WTC11 (cell line): ENCODE measurements at regions not wholly inside any gene's neighbourhood (a gene's known extent, or its start where the extent isn't known, plus 50 kb on each side); places are given as distances from the start of the nearest gene placed in this dataset.

Source experiments
- ATAC-seq: fragments of 200-7000 bp; cut with Tn5 transposase; 2 replicates; pipeline ENCODE4 v1.10.0; 2021; ENCODE audit warnings: mild to moderate bottlenecking, moderate library complexity
- CTCF ChIA-PET: fragments of 300-600 bp; sonication (Branson Sonifier 250); formaldehyde crosslinking; loops from one replicate; lab custom pipeline; 2021; ENCODE audit warnings: antibody characterized with exemption; lab: Charles Lee
- POLR2A ChIA-PET: fragments of 350-600 bp; sonication (Branson Sonifier 250); formaldehyde crosslinking; loops from one replicate; lab custom pipeline; 2021; ENCODE audit warnings: antibody characterized with exemption; lab: Charles Lee
- DNase-seq: peaks from one replicate; pipeline ENCODE4 v3.0.0; 2021; ENCODE audit warnings: low spot score
- H3K27ac Mint-ChIP-seq: 2 replicates; pipeline ENCODE4 v1.8.0; 2021; ENCODE audit warnings: mixed read lengths
- H3K27me3 Mint-ChIP-seq: 2 replicates; pipeline ENCODE4 v1.8.0; 2021; ENCODE audit warnings: low read depth, mild to moderate bottlenecking, moderate library complexity, mixed read lengths
- H3K36me3 Mint-ChIP-seq: 2 replicates; pipeline ENCODE4 v1.8.0; 2021; ENCODE audit warnings: mixed read lengths
- H3K4me1 Mint-ChIP-seq: 2 replicates; pipeline ENCODE4 v1.8.0; 2022; ENCODE audit warnings: mixed read lengths
- H3K4me3 Mint-ChIP-seq: 2 replicates; pipeline ENCODE4 v1.8.0; 2021; ENCODE audit warnings: mild to moderate bottlenecking, moderate library complexity, mixed read lengths
- H3K9me3 Mint-ChIP-seq: 2 replicates; pipeline ENCODE4 v1.8.0; 2021; ENCODE audit warnings: mixed read lengths
- CREM ChIP-seq: sonication (generic); formaldehyde crosslinking; IDR thresholded peaks from 2 replicates; pipeline ENCODE4 v1.8.1; 2022; ENCODE audit warnings: mild to moderate bottlenecking, missing genetic modification reagents, moderate library complexity
- GRHL2 ChIP-seq: fragments of 250-450 bp; sonication (Bioruptor Pico); IDR thresholded peaks from 2 replicates; pipeline ENCODE4 v1.8.0; 2022; ENCODE audit warnings: mild to moderate bottlenecking, moderate library complexity; ENCODE audit not compliant: insufficient replicate concordance, severe bottlenecking
- GTF2I ChIP-seq: fragments of 250-450 bp; sonication (Bioruptor Pico); conservative IDR thresholded peaks from 2 replicates; pipeline ENCODE4 v1.4.0; 2021; ENCODE audit warnings: mild to moderate bottlenecking
- JAZF1 ChIP-seq: fragments of 250-450 bp; sonication (Bioruptor Pico); IDR thresholded peaks from 2 replicates; pipeline ENCODE4 v1.9.0; 2021; ENCODE audit warnings: moderate library complexity, mild to moderate bottlenecking, inconsistent platforms
- MYBL2 ChIP-seq: sonication (generic); formaldehyde crosslinking; IDR thresholded peaks from 2 replicates; pipeline ENCODE4 v1.8.1; 2023; ENCODE audit warnings: mild to moderate bottlenecking, moderate library complexity, missing genetic modification reagents
- NFE2L1 ChIP-seq: sonication (generic); formaldehyde crosslinking; IDR thresholded peaks from 2 replicates; pipeline ENCODE4 v1.8.1; 2023; ENCODE audit warnings: missing genetic modification reagents
- OVOL2 ChIP-seq: fragments of 250-450 bp; sonication (Bioruptor Pico); IDR thresholded peaks from 2 replicates; pipeline ENCODE4 v1.9.0; 2021; ENCODE audit warnings: mild to moderate bottlenecking, borderline replicate concordance
- PRRX2 ChIP-seq: fragments of 250-450 bp; sonication (Bioruptor Pico); IDR thresholded peaks from 2 replicates; pipeline ENCODE4 v1.8.0; 2021; ENCODE audit warnings: mild to moderate bottlenecking
- SMAD3 ChIP-seq: sonication (generic); formaldehyde crosslinking; IDR thresholded peaks from 2 replicates; pipeline ENCODE4 v1.8.0; 2022; ENCODE audit warnings: missing genetic modification reagents, mild to moderate bottlenecking, borderline replicate concordance
- SP1 ChIP-seq: sonication (generic); formaldehyde crosslinking; conservative IDR thresholded peaks from 2 replicates; pipeline ENCODE4 v1.8.1; 2022; ENCODE audit warnings: missing genetic modification reagents
- ZNF138 ChIP-seq: sonication (generic); formaldehyde crosslinking; conservative IDR thresholded peaks from 2 replicates; pipeline ENCODE4 v1.8.1; 2022; ENCODE audit warnings: mild to moderate bottlenecking, moderate library complexity, missing genetic modification reagents
- ZNF219 ChIP-seq: sonication (generic); formaldehyde crosslinking; IDR thresholded peaks from 2 replicates; pipeline ENCODE4 v1.8.0; 2023; ENCODE audit warnings: missing genetic modification reagents, mild to moderate bottlenecking, borderline replicate concordance
- TF ChIP-seq, protein P1 (sequence below): sonication (generic); formaldehyde crosslinking; IDR thresholded peaks from 2 replicates; pipeline ENCODE4 v1.8.0; 2022; ENCODE audit warnings: mild to moderate bottlenecking, missing genetic modification reagents
- TF ChIP-seq, protein P2 (sequence below): sonication (generic); formaldehyde crosslinking; IDR thresholded peaks from 2 replicates; pipeline ENCODE4 v1.8.1; 2023; ENCODE audit warnings: mild to moderate bottlenecking, missing genetic modification reagents
- TF ChIP-seq, protein P3 (sequence below): sonication (generic); formaldehyde crosslinking; IDR thresholded peaks from 2 replicates; pipeline ENCODE4 v1.8.1; 2023; ENCODE audit warnings: mild to moderate bottlenecking, missing genetic modification reagents, moderate library complexity
- TF ChIP-seq, protein P4 (sequence below): sonication (generic); formaldehyde crosslinking; IDR thresholded peaks from 2 replicates; pipeline ENCODE4 v1.8.0; 2022; ENCODE audit warnings: missing genetic modification reagents
- TF ChIP-seq, protein P5 (sequence below): sonication (generic); formaldehyde crosslinking; IDR thresholded peaks from 2 replicates; pipeline ENCODE4 v1.8.0; 2023; ENCODE audit warnings: missing genetic modification reagents, mild to moderate bottlenecking, borderline replicate concordance
- TF ChIP-seq, protein P6 (sequence below): fragments of 250-450 bp; sonication (Bioruptor Pico); IDR thresholded peaks from 2 replicates; pipeline ENCODE4 v1.9.0; 2021; ENCODE audit warnings: mild to moderate bottlenecking
- TF ChIP-seq, protein P7 (sequence below): sonication (generic); formaldehyde crosslinking; IDR thresholded peaks from 2 replicates; pipeline ENCODE4 v1.8.1; 2022; ENCODE audit warnings: mild to moderate bottlenecking, missing genetic modification reagents, moderate library complexity, borderline replicate concordance
- TF ChIP-seq, protein P8 (sequence below): sonication (generic); formaldehyde crosslinking; IDR thresholded peaks from 2 replicates; pipeline ENCODE4 v1.8.1; 2022; ENCODE audit warnings: mild to moderate bottlenecking, moderate library complexity, missing genetic modification reagents

DNA sequence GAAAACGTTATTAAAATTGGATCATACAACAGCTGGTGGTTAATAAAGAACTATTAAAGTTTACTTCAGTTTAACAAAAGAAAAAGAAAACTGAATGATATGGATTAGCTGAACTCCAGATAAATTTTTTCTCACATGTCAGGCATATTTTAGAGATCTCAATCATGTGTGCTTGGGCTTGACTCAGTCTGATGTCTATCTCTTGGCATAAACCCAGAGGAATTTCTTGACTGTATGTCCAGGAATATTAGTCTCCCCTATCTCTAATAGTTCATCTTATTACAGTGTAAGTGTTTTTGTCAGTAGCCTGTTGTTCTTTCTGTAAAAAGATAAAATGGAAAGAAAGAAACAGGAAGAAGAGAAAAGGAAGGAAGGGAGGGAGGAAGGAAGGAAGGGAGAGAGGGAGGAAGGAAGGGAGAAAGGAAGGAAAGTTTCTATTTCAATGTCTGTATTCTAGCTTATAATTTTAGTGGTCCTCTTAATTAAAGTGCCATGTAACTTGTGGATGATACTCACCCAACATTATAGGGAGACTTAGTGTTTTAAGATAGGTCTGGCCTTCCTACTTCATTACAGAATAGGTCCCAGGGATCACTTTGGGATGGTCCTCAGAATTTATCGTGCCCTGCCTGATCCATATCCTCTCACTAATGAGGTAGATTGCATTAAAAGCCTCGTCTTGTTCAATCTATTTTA lies 99.7 kb upstream of the UGP2 start:
- ATAC-seq (no peak), DNase-seq (no peak)
- Mint-ChIP-seq H3K4me1 (peaks cover 20% of the 10 kb centered on the region), H3K9me3 (peaks cover 21% of the 10 kb centered on the region), H3K4me3 (no peak overlapping the region), H3K36me3 (peaks cover 17% of the 10 kb centered on the region)
- POLR2A ChIA-PET: no interaction called here
- CTCF ChIA-PET: no interaction called here
- no peak for TF ChIP-seq OVOL2 (CRISPR knock-in tag)
- TF ChIP-seq JAZF1 (CRISPR knock-in tag): no peak
- TF ChIP-seq SP1 (CRISPR knock-in tag): no peak
- TF ChIP-seq, protein P1, sequence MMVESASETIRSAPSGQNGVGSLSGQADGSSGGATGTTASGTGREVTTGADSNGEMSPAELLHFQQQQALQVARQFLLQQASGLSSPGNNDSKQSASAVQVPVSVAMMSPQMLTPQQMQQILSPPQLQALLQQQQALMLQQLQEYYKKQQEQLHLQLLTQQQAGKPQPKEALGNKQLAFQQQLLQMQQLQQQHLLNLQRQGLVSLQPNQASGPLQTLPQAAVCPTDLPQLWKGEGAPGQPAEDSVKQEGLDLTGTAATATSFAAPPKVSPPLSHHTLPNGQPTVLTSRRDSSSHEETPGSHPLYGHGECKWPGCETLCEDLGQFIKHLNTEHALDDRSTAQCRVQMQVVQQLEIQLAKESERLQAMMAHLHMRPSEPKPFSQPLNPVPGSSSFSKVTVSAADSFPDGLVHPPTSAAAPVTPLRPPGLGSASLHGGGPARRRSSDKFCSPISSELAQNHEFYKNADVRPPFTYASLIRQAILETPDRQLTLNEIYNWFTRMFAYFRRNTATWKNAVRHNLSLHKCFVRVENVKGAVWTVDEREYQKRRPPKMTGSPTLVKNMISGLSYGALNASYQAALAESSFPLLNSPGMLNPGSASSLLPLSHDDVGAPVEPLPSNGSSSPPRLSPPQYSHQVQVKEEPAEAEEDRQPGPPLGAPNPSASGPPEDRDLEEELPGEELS (CRISPR knock-in tag): no peak
- TF ChIP-seq, protein P2, sequence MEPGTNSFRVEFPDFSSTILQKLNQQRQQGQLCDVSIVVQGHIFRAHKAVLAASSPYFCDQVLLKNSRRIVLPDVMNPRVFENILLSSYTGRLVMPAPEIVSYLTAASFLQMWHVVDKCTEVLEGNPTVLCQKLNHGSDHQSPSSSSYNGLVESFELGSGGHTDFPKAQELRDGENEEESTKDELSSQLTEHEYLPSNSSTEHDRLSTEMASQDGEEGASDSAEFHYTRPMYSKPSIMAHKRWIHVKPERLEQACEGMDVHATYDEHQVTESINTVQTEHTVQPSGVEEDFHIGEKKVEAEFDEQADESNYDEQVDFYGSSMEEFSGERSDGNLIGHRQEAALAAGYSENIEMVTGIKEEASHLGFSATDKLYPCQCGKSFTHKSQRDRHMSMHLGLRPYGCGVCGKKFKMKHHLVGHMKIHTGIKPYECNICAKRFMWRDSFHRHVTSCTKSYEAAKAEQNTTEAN: no peak
- TF ChIP-seq, protein P3, sequence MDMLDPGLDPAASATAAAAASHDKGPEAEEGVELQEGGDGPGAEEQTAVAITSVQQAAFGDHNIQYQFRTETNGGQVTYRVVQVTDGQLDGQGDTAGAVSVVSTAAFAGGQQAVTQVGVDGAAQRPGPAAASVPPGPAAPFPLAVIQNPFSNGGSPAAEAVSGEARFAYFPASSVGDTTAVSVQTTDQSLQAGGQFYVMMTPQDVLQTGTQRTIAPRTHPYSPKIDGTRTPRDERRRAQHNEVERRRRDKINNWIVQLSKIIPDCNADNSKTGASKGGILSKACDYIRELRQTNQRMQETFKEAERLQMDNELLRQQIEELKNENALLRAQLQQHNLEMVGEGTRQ: no peak
- no peak for TF ChIP-seq GTF2I
- TF ChIP-seq, protein P4, sequence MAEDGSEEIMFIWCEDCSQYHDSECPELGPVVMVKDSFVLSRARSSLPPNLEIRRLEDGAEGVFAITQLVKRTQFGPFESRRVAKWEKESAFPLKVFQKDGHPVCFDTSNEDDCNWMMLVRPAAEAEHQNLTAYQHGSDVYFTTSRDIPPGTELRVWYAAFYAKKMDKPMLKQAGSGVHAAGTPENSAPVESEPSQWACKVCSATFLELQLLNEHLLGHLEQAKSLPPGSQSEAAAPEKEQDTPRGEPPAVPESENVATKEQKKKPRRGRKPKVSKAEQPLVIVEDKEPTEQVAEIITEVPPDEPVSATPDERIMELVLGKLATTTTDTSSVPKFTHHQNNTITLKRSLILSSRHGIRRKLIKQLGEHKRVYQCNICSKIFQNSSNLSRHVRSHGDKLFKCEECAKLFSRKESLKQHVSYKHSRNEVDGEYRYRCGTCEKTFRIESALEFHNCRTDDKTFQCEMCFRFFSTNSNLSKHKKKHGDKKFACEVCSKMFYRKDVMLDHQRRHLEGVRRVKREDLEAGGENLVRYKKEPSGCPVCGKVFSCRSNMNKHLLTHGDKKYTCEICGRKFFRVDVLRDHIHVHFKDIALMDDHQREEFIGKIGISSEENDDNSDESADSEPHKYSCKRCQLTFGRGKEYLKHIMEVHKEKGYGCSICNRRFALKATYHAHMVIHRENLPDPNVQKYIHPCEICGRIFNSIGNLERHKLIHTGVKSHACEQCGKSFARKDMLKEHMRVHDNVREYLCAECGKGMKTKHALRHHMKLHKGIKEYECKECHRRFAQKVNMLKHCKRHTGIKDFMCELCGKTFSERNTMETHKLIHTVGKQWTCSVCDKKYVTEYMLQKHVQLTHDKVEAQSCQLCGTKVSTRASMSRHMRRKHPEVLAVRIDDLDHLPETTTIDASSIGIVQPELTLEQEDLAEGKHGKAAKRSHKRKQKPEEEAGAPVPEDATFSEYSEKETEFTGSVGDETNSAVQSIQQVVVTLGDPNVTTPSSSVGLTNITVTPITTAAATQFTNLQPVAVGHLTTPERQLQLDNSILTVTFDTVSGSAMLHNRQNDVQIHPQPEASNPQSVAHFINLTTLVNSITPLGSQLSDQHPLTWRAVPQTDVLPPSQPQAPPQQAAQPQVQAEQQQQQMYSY (CRISPR knock-in tag): no peak
- TF ChIP-seq, protein P5, sequence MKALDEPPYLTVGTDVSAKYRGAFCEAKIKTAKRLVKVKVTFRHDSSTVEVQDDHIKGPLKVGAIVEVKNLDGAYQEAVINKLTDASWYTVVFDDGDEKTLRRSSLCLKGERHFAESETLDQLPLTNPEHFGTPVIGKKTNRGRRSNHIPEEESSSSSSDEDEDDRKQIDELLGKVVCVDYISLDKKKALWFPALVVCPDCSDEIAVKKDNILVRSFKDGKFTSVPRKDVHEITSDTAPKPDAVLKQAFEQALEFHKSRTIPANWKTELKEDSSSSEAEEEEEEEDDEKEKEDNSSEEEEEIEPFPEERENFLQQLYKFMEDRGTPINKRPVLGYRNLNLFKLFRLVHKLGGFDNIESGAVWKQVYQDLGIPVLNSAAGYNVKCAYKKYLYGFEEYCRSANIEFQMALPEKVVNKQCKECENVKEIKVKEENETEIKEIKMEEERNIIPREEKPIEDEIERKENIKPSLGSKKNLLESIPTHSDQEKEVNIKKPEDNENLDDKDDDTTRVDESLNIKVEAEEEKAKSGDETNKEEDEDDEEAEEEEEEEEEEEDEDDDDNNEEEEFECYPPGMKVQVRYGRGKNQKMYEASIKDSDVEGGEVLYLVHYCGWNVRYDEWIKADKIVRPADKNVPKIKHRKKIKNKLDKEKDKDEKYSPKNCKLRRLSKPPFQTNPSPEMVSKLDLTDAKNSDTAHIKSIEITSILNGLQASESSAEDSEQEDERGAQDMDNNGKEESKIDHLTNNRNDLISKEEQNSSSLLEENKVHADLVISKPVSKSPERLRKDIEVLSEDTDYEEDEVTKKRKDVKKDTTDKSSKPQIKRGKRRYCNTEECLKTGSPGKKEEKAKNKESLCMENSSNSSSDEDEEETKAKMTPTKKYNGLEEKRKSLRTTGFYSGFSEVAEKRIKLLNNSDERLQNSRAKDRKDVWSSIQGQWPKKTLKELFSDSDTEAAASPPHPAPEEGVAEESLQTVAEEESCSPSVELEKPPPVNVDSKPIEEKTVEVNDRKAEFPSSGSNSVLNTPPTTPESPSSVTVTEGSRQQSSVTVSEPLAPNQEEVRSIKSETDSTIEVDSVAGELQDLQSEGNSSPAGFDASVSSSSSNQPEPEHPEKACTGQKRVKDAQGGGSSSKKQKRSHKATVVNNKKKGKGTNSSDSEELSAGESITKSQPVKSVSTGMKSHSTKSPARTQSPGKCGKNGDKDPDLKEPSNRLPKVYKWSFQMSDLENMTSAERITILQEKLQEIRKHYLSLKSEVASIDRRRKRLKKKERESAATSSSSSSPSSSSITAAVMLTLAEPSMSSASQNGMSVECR (CRISPR knock-in tag): no peak
- TF ChIP-seq, protein P6, sequence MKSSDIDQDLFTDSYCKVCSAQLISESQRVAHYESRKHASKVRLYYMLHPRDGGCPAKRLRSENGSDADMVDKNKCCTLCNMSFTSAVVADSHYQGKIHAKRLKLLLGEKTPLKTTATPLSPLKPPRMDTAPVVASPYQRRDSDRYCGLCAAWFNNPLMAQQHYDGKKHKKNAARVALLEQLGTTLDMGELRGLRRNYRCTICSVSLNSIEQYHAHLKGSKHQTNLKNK (CRISPR knock-in tag): no peak
- no peak for TF ChIP-seq PRRX2 (CRISPR knock-in tag)
- no peak for TF ChIP-seq SMAD3 (CRISPR knock-in tag)
- no peak for TF ChIP-seq ZNF219 (CRISPR knock-in tag)
- TF ChIP-seq, protein P7, sequence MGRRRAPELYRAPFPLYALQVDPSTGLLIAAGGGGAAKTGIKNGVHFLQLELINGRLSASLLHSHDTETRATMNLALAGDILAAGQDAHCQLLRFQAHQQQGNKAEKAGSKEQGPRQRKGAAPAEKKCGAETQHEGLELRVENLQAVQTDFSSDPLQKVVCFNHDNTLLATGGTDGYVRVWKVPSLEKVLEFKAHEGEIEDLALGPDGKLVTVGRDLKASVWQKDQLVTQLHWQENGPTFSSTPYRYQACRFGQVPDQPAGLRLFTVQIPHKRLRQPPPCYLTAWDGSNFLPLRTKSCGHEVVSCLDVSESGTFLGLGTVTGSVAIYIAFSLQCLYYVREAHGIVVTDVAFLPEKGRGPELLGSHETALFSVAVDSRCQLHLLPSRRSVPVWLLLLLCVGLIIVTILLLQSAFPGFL (CRISPR knock-in tag): no peak
- TF ChIP-seq NFE2L1: no peak
- TF ChIP-seq CREM (CRISPR knock-in tag): no peak
- TF ChIP-seq MYBL2: no peak
- TF ChIP-seq, protein P8, sequence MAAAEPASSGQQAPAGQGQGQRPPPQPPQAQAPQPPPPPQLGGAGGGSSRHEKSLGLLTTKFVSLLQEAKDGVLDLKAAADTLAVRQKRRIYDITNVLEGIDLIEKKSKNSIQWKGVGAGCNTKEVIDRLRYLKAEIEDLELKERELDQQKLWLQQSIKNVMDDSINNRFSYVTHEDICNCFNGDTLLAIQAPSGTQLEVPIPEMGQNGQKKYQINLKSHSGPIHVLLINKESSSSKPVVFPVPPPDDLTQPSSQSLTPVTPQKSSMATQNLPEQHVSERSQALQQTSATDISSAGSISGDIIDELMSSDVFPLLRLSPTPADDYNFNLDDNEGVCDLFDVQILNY: no peak
- TF ChIP-seq GRHL2: no peak
- TF ChIP-seq ZNF138 (CRISPR knock-in tag): no peak
- TF ChIP-seq, all 79 proteins: peak for 0
- Mint-ChIP-seq H3K27me3 (peaks cover 3% of the 10 kb centered on the region; the same call in 1 of the 2 replicates), H3K27ac (no peak overlapping the region; the same call in 1 of the 2 replicates)
